PC-9 (cell line): ENCODE measurements at regions not wholly inside any gene's neighbourhood (a gene's known extent, or its start where the extent isn't known, plus 50 kb on each side); places are given as distances from the start of the nearest gene placed in this dataset.

Experiments
- BruUV-seq: library from RNA; stranded (reverse); fragments of 400-500 nt; replicated peaks from 2 replicates; lab custom pipeline; 2021; lab: Mats Ljungman, UMichigan
- CTCF ChIA-PET: fragments of 300-600 bp; sonication (Branson Sonifier 250); formaldehyde crosslinking; loops from one replicate; lab custom pipeline; 2022; ENCODE audit warnings: antibody characterized with exemption; lab: Charles Lee
- POLR2A ChIA-PET: fragments of 300-600 bp; sonication (Branson Sonifier 250); formaldehyde crosslinking; loops from one replicate; lab custom pipeline; 2022; ENCODE audit warnings: antibody characterized with exemption; ENCODE audit not compliant: unreplicated experiment; lab: Charles Lee
- DNase-seq, 2 experiments: peaks; one replicate each; pipeline versions ENCODE4 v3.0.0 to v3.0.0-alpha.2; 2015 to 2022; ENCODE audit warnings: mixed read lengths in 1 of 2
- H2AFZ ChIP-seq: fragments of 200-600 bp; sonication (generic); 2 replicates; pipeline ENCODE4 v1.8.1; 2017; ENCODE audit warnings: antibody characterized with exemption
- H3F3A ChIP-seq: fragments of 200-600 bp; sonication (generic); 2 replicates; pipeline ENCODE4 v1.8.1; 2017; ENCODE audit warnings: antibody characterized with exemption, mild to moderate bottlenecking, low read depth; ENCODE audit not compliant: insufficient read depth
- H3K27ac ChIP-seq: fragments of 200-600 bp; sonication (generic); 2 replicates; pipeline ENCODE4 v1.6.1; 2016; ENCODE audit warnings: mixed run types
- H3K27me3 ChIP-seq: fragments of 200-600 bp; sonication (generic); 2 replicates; pipeline ENCODE4 v1.6.1; 2016; ENCODE audit warnings: low read depth, mixed run types; ENCODE audit not compliant: insufficient read depth
- H3K36me3 ChIP-seq: fragments of 200-600 bp; sonication (generic); 2 replicates; pipeline ENCODE4 v1.6.1; 2016; ENCODE audit warnings: low read depth, mixed run types
- H3K4me1 ChIP-seq: fragments of 200-600 bp; sonication (generic); replicated peaks from 2 replicates; pipeline ENCODE4 v1.6.1; 2016; ENCODE audit warnings: mixed run types; ENCODE audit not compliant: insufficient read depth
- H3K4me2 ChIP-seq: fragments of 200-600 bp; sonication (generic); 2 replicates; pipeline ENCODE4 v1.6.1; 2017; ENCODE audit warnings: mixed run types
- H3K4me3 ChIP-seq: fragments of 200-600 bp; sonication (generic); 2 replicates; pipeline ENCODE4 v1.6.1; 2016; ENCODE audit warnings: mixed run types
- H3K79me2 ChIP-seq: fragments of 200-600 bp; sonication (generic); 2 replicates; pipeline ENCODE4 v1.6.1; 2017; ENCODE audit warnings: low read depth, mixed run types
- H3K9me2 ChIP-seq: fragments of 200-600 bp; sonication (generic); 2 replicates; pipeline ENCODE4 v1.8.1; 2017; ENCODE audit warnings: mild to moderate bottlenecking; ENCODE audit not compliant: insufficient read depth
- H3K9me3 ChIP-seq: fragments of 200-600 bp; sonication (generic); 2 replicates; pipeline ENCODE4 v1.8.1; 2016; ENCODE audit warnings: low read depth; ENCODE audit not compliant: insufficient read depth
- H4K20me1 ChIP-seq: fragments of 200-600 bp; sonication (generic); 2 replicates; pipeline ENCODE4 v1.8.1; 2017; ENCODE audit not compliant: insufficient read depth
- CTCF ChIP-seq: fragments of 200-600 bp; sonication (generic); conservative IDR thresholded peaks from 2 replicates; pipeline ENCODE4 v1.6.1; 2017; ENCODE audit warnings: mixed run types, antibody characterized with exemption, mild to moderate bottlenecking, moderate library complexity
- EZH2 ChIP-seq: fragments of 200-600 bp; sonication (generic); IDR thresholded peaks from 2 replicates; pipeline ENCODE4 v1.8.0; 2017; ENCODE audit warnings: antibody characterized with exemption, low read depth
- intact Hi-C: fragments of 100-400 bp; cut with micrococcal nuclease; formaldehyde crosslinking; loops from one replicate; pipeline ENCODE4 v1.10.0; 2022; ENCODE audit not compliant: unreplicated experiment

- no peaks in the 10 kb centered on the region for H3K9me3 ChIP-seq
- ChIA-PET CTCF (no interaction called here), POLR2A (no interaction called here)
- no peak overlapping the region for H2AFZ ChIP-seq
- H3F3A ChIP-seq: no peaks in the 10 kb centered on the region
- H3K79me2 ChIP-seq: no peaks in the 10 kb centered on the region
- intact Hi-C loops: no loop called here
- no peak for DNase-seq
- H3K4me1 ChIP-seq: no peaks in the 10 kb centered on the region
- no peak for TF ChIP-seq EZH2
- peak; percentile 47; the same call in 1 of the 2 replicates for TF ChIP-seq CTCF
- no peak overlapping the region for H3K4me2 ChIP-seq
- no peak overlapping the region for H3K4me3 ChIP-seq
- H3K27me3 ChIP-seq: no peaks in the 10 kb centered on the region
- no TSS peak for BruUV-seq
- no peaks in the 10 kb centered on the region for H3K9me2 ChIP-seq
- no peak overlapping the region for H3K27ac ChIP-seq
- H4K20me1 ChIP-seq: no peaks in the 10 kb centered on the region
- no peaks in the 10 kb centered on the region for H3K36me3 ChIP-seq
These were observed 241.5 kb downstream of the ICOS start for GRCh38 chr2:204177977-204178522.

GRCh38 chr2:204180649-204181048, 244.1 kb downstream of the ICOS start:
- Histone ChIP-seq H3K4me2 (no peak overlapping the region), H4K20me1 (no peaks in the 10 kb centered on the region), H3K4me3 (no peak overlapping the region), H2AFZ (no peak overlapping the region), H3K4me1 (0 out of 2 replicates have a peak, but pooled peaks cover 6% of the 10 kb centered on the region), H3K9me2 (no peaks in the 10 kb centered on the region), H3K36me3 (no peaks in the 10 kb centered on the region), H3K27me3 (no peaks in the 10 kb centered on the region), H3F3A (no peaks in the 10 kb centered on the region), H3K9me3 (no peaks in the 10 kb centered on the region), H3K79me2 (no peaks in the 10 kb centered on the region), H3K27ac (no peak overlapping the region)
- ChIA-PET CTCF (no interaction called here), POLR2A (interaction anchor here (0.6 kb wide), 1 partner anchor 1473 kb away, joined by 6 read pairs; no protein-coding TSS in a partner anchor)
- no TSS peak for BruUV-seq
- intact Hi-C loops: no loop called here
- TF ChIP-seq CTCF: no peak
- no peak for TF ChIP-seq EZH2
- DNase-seq: no peak

GRCh38 chr2:204183608-204184007, 247.0 kb downstream of the ICOS start:
- Histone ChIP-seq H3K9me3 (no peaks in the 10 kb centered on the region), H3K4me3 (no peak overlapping the region), H2AFZ (no peak overlapping the region), H3K9me2 (no peaks in the 10 kb centered on the region), H3K4me2 (no peak overlapping the region), H3K36me3 (no peaks in the 10 kb centered on the region), H3K4me1 (0 out of 2 replicates have a peak, but pooled peaks cover 6% of the 10 kb centered on the region), H3K27me3 (no peaks in the 10 kb centered on the region), H3K27ac (no peak overlapping the region), H3K79me2 (no peaks in the 10 kb centered on the region), H3F3A (no peaks in the 10 kb centered on the region), H4K20me1 (no peaks in the 10 kb centered on the region)
- ChIA-PET CTCF (no interaction called here), POLR2A (no interaction called here)
- intact Hi-C loops: no loop called here
- peak; percentile 2 to 53 for DNase-seq
- BruUV-seq: no TSS peak
- TF ChIP-seq CTCF (no peak), EZH2 (no peak)
